Effector memory CD8-positive, alpha-beta T cell (primary cell): ENCODE measurements at regions not wholly inside any gene's neighbourhood (a gene's known extent, or its start where the extent isn't known, plus 50 kb on each side); places are given as distances from the start of the nearest gene placed in this dataset.
"Not testable (repeated sequence)": the region's sequence is repeated elsewhere in the genome, so short reads cannot be mapped to it uniquely, and the experiment has no call there.

Source experiments
- ATAC-seq: fragments of 150-1000 bp; cut with Tn5 transposase; replicated peaks from 2 replicates; pipeline ENCODE4 v1.10.0; 2021; ENCODE audit warnings: mild to moderate bottlenecking, moderate library complexity
- DNase-seq, 3 experiments: peaks; one replicate each; pipeline ENCODE4 v3.0.0; 2021
- H3K27ac Mint-ChIP-seq, 2 donors: one replicate each; pipeline ENCODE4 v1.8.0; 2022; ENCODE audit warnings: mild to moderate bottlenecking in 2 of 2, mixed read lengths in 2 of 2, moderate library complexity in 2 of 2
- H3K27me3 Mint-ChIP-seq, 2 donors: one replicate each; pipeline ENCODE4 v1.8.0; 2022; ENCODE audit warnings: mixed read lengths in 2 of 2
- H3K36me3 Mint-ChIP-seq: one replicate; pipeline ENCODE4 v1.8.0; 2022; ENCODE audit warnings: mild to moderate bottlenecking, moderate library complexity, mixed read lengths; ENCODE audit not compliant: insufficient read depth
- H3K4me1 Mint-ChIP-seq, 2 donors: one replicate each; pipeline ENCODE4 v1.8.0; 2022; ENCODE audit warnings: low read depth in 2 of 2, mixed read lengths in 2 of 2
- H3K4me3 Mint-ChIP-seq, 2 donors: one replicate each; pipeline ENCODE4 v1.8.0; 2022; ENCODE audit warnings: mild to moderate bottlenecking in 2 of 2, mixed read lengths in 2 of 2, moderate library complexity in 2 of 2
- H3K9me3 Mint-ChIP-seq, 2 donors: one replicate each; pipeline ENCODE4 v1.8.0; 2022; ENCODE audit warnings: mixed read lengths in 2 of 2

DNA sequence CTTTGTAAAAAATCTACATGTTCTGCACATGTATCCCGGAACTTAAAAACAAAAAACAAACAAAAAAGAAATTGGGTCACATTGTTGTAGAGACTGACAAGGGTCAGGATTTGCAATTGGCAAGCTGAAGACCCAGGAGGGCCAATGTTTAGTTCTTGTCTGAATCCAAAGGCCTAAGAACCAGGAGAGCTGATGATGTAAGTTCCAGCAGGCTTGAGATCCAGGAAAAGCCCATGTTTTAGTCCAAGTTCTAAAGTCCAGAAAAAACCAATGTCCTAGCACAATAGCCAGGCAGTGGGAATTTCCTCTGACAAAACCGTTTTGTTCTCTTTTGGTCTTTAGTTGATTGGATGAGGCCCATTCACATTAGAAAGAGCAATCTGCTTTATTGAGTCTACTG lies 244.9 kb downstream of the DMAC1 start:
- H3K27ac Mint-ChIP-seq: no peak overlapping the region
- no peak overlapping the region for H3K4me3 Mint-ChIP-seq
- H3K9me3 Mint-ChIP-seq: peaks cover 0 to 1% of the 10 kb centered on the region in 2 donors
- H3K4me1 Mint-ChIP-seq: no peaks in the 10 kb centered on the region
- no peaks in the 10 kb centered on the region for H3K36me3 Mint-ChIP-seq
- ATAC-seq: no peak
- peaks cover 18 to 36% of the 10 kb centered on the region in 2 donors for H3K27me3 Mint-ChIP-seq
- no peak for DNase-seq

DNA sequence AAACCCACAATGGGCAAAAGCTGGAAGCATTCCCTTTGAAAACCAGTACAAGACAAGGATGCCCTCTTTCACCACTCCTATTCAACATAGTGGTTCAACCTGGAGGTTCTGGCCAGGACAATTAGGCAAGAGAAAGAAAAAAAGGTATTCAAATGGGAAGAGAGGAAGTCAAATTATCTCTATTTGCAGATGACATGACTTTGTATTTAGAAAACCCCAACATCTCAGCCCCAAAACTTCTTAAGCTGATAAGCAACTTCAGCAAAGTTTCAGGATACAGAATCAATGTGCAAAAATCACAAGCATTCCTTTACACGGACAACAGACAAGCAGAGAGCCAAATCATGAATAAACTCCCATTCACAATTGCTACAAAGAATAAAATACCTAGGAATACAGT lies 246.9 kb downstream of the DMAC1 start:
- not testable (repeated sequence) for H3K4me1 Mint-ChIP-seq, ATAC-seq, DNase-seq, H3K9me3 Mint-ChIP-seq, H3K27ac Mint-ChIP-seq, H3K36me3 Mint-ChIP-seq, H3K4me3 Mint-ChIP-seq
- peaks cover 16 to 52% of the 10 kb centered on the region in 2 donors for H3K27me3 Mint-ChIP-seq

DNA sequence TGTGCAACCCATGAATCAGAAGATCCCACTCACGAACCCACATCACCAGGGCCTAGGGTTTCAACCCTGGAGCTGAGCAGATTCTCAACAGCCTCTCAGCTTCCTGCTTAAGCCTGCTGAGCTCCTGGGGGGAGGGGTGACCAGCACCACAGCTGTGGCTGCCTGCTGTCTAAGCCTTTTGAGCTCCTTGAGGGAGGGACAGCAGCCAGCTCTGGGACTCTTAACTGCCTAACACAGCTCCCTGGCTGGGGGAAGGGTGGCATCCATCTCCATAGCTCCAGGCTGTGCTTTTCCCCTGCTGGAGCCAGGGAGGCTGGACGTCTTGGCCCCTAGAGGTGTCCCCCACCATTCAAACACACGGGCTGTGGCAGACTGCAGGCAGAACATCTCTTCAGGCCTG lies 250.3 kb downstream of the DMAC1 start:
- Mint-ChIP-seq H3K36me3 (no peaks in the 10 kb centered on the region), H3K4me1 (no peaks in the 10 kb centered on the region), H3K27me3 (peaks cover 27 to 78% of the 10 kb centered on the region in 2 donors), H3K4me3 (no peak overlapping the region), H3K27ac (no peak overlapping the region), H3K9me3 (no peaks in the 10 kb centered on the region)
- DNase-seq: no peak
- no peak for ATAC-seq

DNA sequence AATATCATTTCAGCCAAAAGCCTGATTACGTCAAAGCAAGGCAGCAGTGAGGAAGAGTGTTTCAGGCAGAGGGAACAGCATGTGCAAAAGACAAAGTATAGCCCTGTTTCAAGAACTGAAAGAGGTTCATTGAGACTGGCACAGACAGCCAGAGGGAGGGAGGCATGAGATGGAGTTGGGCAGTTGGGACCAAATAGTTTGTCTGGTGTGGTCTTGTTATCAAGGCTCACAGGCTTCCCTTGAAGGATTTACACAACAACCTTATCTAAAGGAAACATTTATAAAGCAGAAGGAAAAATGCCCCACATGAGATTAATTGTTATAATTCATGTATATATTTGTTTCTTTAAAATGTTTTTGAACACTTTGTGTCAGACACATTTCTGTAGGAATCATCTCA lies 253.3 kb downstream of the DMAC1 start:
- no peak for DNase-seq
- Mint-ChIP-seq H3K36me3 (no peaks in the 10 kb centered on the region), H3K9me3 (no peaks in the 10 kb centered on the region), H3K27me3 (peaks cover 21 to 72% of the 10 kb centered on the region in 2 donors), H3K4me3 (no peak overlapping the region), H3K27ac (no peak overlapping the region), H3K4me1 (no peaks in the 10 kb centered on the region)
- no peak for ATAC-seq

DNA sequence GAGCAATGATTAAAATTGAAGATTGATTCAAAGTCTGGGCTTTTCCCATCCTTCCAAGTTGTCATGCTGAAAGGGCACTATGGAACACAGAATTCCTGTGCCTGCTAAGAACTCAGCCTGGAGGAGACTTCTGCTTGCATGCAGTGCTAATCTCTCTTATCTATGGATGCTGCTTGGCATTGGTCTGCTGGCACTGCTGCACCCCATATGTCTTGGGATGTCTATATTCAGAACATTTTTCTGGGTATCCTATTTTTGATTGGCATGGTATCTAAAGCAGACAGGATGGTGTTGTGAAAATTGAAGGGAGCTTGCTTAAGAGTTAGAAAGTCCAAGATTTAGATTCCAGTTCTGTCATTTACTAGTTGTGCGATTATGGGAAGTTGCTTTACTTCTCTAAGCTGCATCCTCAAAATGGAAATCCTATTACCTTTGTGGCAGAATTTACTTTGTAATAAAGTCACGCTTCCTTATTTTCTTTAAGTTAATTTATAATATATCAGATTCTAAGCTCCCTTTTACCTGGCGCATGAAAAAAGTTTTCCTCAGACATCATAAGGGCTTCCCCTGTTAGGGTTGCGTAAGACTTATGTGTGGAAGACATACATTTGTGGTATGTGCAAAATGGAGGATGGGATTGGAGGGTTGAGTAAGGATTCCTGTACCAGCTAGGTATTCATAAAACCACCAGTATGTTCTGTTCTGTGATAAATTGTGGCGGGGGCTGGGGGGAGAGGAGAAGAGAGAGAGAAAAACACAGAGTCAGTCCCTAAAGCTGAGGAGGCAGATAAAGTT lies 254.0 kb downstream of the DMAC1 start:
- Mint-ChIP-seq H3K27ac (no peak overlapping the region), H3K4me1 (no peaks in the 10 kb centered on the region), H3K27me3 (peaks cover 16 to 70% of the 10 kb centered on the region in 2 donors), H3K4me3 (no peak overlapping the region), H3K9me3 (no peaks in the 10 kb centered on the region), H3K36me3 (no peaks in the 10 kb centered on the region)
- no peak for DNase-seq
- no peak for ATAC-seq

DNA sequence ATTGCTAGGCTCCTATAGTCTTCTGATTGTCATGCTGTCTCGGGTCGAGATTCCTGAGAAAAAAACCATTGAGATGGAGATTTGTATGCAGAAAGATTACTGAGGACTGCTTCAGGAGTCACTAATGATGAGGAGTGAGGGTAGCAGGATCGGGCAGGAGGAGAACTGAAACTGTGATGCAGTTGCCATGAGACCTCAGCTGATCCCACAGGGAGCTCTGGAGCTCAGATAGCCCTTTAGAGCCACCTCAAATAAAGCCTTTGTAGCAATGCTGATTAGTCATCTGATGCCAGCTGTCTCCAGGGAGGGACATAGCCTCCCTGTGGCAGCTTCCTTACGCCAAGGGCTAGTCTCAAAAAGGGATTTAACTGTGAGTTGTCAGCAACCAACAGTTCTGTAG lies 256.9 kb downstream of the DMAC1 start:
- Mint-ChIP-seq H3K9me3 (peaks cover 0 to 2% of the 10 kb centered on the region in 2 donors), H3K27ac (no peak overlapping the region), H3K36me3 (no peaks in the 10 kb centered on the region), H3K4me3 (no peak overlapping the region), H3K4me1 (no peaks in the 10 kb centered on the region), H3K27me3 (peaks cover 21 to 54% of the 10 kb centered on the region in 2 donors)
- DNase-seq (no peak), ATAC-seq (no peak)

DNA sequence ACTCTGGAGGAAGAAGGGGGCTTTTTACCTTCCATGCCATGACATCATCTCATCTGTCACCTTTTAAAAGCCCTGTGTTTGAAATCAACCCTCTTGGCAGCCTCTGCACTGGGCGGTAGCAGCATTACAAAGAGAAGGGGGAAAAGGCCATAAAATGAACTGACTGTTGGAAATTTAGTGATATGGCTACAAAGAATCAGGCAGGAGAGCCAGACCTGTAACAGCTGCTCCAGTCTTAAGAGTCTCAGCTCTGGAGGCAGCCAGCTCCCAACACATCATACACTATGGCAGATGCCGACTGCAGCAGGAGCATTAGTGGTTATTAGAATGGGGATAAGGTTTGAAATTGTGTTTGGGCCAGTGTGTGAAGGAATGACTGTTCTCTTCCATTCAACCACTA lies 257.5 kb downstream of the DMAC1 start:
- Mint-ChIP-seq H3K4me1 (no peaks in the 10 kb centered on the region), H3K36me3 (no peaks in the 10 kb centered on the region), H3K9me3 (peaks cover 0 to 2% of the 10 kb centered on the region in 2 donors), H3K4me3 (no peak overlapping the region), H3K27me3 (peaks cover 22 to 54% of the 10 kb centered on the region in 2 donors), H3K27ac (no peak overlapping the region)
- DNase-seq: no peak
- no peak for ATAC-seq

DNA sequence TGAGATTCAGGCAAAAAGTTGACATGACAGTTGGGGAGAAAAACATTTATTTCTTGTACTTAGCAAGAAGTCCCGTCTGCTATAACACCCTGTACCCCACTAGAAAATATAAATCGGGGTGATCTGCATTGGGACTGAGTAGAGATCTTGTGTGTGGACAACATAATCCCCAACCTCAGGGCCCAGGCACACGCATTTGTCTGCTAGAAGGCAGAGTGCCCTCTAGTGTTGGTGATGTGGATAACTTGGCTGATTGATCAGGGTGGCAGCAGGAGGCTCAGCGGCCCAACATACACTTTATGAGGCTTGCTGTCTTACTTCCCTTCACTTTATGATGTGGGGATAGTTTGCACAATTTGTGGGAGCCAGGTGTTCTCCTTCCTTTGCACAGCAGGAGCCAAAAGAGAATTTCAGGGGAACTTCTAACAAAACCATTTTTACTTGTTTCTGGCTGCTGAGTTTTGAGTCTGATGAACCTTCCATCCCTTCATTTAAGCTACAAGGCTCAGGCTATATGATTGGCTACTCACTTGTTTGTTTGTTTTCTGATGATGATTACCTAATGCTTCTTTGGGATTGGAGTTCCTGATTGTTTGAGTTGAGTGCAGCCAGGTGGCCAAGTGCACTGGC lies 263.2 kb downstream of the DMAC1 start:
- no peak overlapping the region for H3K4me3 Mint-ChIP-seq
- peaks cover 30 to 41% of the 10 kb centered on the region in 2 donors for H3K27me3 Mint-ChIP-seq
- DNase-seq: peak in 2 of 3 experiments; percentile 3
- H3K9me3 Mint-ChIP-seq: peaks cover 0 to 2% of the 10 kb centered on the region in 2 donors
- H3K4me1 Mint-ChIP-seq: no peaks in the 10 kb centered on the region
- no peak overlapping the region for H3K27ac Mint-ChIP-seq
- H3K36me3 Mint-ChIP-seq: no peaks in the 10 kb centered on the region
- no peak for ATAC-seq

DNA sequence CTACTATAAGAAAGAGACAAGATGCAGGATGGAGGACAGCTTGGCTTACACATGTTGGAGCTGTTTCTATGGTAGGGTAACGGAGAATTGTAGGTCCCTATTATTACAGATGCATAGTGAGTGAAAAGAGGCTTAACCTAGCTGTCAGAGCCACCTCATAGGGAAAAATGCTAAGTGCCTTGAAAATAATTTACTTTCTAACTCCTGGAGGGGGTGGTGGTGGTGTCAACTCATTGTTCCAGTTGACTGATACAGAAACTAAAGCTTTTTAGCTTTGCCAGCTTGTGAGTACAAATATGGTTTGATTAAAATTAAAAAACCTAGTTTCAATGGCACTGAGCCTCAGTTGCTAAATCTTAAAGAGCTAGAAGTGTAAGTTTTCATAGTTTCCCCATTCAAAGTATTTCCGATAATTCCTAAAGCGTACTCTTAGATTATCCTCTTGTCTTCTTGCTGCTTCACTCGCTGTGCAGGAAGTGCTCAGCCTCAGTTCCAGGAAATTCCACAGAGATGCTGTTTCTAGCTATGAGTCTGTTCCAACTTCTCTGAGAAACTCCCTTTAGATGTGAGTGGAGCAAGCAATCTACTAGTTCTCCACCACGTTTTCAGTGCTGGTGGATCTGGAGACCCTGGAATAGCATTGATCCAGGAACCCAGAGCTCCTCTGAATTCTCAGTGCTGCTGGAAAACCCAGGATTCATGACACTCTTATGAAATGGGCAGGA lies 265.2 kb downstream of the DMAC1 start:
- H3K9me3 Mint-ChIP-seq: peaks cover 0 to 4% of the 10 kb centered on the region in 2 donors
- no peak overlapping the region for H3K4me3 Mint-ChIP-seq
- no peaks in the 10 kb centered on the region for H3K36me3 Mint-ChIP-seq
- no peak for DNase-seq
- H3K27ac Mint-ChIP-seq: no peak overlapping the region
- ATAC-seq: no peak
- no peaks in the 10 kb centered on the region for H3K4me1 Mint-ChIP-seq
- peaks cover 30 to 34% of the 10 kb centered on the region in 2 donors for H3K27me3 Mint-ChIP-seq

DNA sequence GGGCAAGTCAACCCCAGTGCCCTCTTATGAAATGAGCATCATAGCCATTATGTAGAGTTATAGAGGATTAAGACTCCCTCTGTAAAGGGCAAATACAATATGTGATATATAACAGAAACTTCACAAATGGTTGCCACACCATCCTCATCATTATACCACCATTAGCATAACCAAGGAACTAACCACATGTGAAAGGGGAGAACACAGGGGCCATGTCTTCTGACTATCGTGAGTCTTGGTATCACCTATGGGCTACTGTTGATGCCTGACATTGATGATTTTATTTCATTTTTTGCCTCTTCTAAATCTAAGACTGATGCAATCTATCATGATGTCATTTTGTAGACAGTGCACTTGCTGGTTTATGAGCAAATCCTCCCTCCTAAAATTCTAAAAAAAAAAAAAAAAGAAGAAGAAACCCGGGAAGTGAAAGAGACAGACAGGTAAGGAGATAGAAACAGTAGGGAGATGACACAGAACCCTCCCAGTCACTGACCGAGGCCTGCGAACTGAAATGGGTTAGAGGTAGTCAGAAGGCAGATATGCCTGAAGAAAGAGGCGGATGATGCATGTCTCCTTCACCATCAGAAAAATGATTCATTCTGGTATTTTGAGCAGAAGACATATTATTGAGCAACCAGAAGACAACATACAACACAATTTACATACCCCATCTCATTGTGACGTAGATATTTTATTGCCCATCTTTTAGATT lies 266.0 kb downstream of the DMAC1 start:
- peaks cover 0 to 3% of the 10 kb centered on the region in 2 donors for H3K9me3 Mint-ChIP-seq
- peaks cover 28 to 34% of the 10 kb centered on the region in 2 donors for H3K27me3 Mint-ChIP-seq
- H3K27ac Mint-ChIP-seq: peak overlapping the region in 1 of 2 donors; percentile 62
- ATAC-seq: no peak
- no peaks in the 10 kb centered on the region for H3K4me1 Mint-ChIP-seq
- DNase-seq: no peak
- no peaks in the 10 kb centered on the region for H3K36me3 Mint-ChIP-seq
- H3K4me3 Mint-ChIP-seq: no peak overlapping the region

DNA sequence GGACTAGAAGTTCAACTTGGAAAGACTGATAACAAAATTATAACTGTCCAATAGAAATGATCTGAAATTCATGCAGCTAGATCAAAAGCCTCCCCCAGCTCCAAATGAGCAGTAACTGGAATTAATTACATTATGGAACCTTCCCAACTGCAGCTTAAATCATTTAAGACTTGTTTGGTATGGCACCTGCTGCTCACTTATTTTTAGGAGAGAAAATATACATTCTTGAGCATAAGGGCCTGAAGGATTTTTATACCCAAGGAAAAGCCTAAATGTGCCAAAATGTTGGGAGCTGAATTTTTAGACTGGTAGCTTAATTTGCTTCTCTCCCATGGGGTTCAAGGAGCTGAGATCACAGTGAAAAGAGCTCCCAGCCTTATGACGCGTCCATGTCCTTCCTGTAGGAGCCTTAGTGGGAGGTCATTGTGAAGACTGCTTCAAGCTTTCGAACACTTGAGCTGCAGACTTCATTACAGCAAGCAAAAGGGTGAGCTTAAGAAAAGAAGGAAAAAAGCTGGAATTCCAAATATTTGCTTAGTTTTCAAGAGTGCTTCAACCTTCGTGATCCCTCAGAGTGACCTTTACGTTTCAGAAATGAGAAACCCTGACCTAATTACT lies 276.0 kb downstream of the DMAC1 start:
- Mint-ChIP-seq H3K9me3 (no peaks in the 10 kb centered on the region), H3K27ac (no peak overlapping the region), H3K4me3 (no peak overlapping the region), H3K36me3 (no peaks in the 10 kb centered on the region), H3K4me1 (no peaks in the 10 kb centered on the region), H3K27me3 (no peaks in the 10 kb centered on the region)
- no peak for DNase-seq
- ATAC-seq: no peak

DNA sequence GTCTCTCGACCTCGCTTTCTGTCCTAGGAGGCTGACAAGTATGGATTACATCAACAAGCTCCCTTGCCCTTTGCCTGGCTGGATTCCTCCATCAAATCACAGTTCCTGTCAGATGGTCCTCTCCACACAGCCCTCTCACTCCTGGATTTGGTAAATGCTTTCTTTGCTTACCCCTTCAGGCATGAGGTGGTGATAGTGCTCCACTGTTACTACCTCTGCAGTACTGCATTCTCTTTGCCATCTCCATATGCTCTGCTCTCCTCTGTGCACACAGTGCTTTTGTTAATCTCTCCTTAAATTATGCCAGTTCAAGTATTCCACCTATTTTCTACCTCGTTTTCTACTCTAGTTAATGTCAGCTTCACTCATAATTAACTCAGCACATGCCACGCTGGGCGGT lies 279.2 kb downstream of the DMAC1 start:
- DNase-seq: no peak
- Mint-ChIP-seq H3K4me3 (no peak overlapping the region), H3K9me3 (no peaks in the 10 kb centered on the region), H3K27me3 (no peaks in the 10 kb centered on the region), H3K4me1 (no peaks in the 10 kb centered on the region), H3K36me3 (no peaks in the 10 kb centered on the region), H3K27ac (no peak overlapping the region)
- no peak for ATAC-seq

DNA sequence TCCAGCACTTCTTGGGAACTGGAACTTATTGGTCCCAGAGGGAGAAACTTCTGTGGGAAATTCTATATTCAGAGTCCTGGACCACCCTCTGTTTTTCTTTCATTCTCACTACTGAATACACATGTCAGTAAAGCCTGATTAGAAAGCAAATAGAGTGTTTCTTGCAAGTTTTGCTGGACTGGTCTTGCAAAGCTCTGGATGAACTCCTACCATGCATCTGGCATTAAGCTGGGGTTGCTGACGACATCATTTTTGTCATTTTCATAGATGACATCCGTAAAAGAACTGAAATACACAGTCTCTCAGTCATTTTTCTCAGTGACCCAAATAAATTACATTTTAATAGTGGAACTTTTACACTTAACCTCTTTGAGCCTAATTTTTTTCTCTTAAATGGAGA lies 283.2 kb downstream of the DMAC1 start:
- DNase-seq: no peak
- H3K4me1 Mint-ChIP-seq: no peaks in the 10 kb centered on the region
- H3K36me3 Mint-ChIP-seq: no peaks in the 10 kb centered on the region
- H3K4me3 Mint-ChIP-seq: no peak overlapping the region
- no peaks in the 10 kb centered on the region for H3K9me3 Mint-ChIP-seq
- ATAC-seq: no peak
- no peak overlapping the region for H3K27ac Mint-ChIP-seq
- H3K27me3 Mint-ChIP-seq: no peaks in the 10 kb centered on the region
